H9 (cell line): ENCODE measurements at regions not wholly inside any gene's neighbourhood (a gene's known extent, or its start where the extent isn't known, plus 50 kb on each side); places are given as distances from the start of the nearest gene placed in this dataset.

Experiments
- DNase-seq: peaks from one replicate; pipeline ENCODE4 v3.0.0-alpha.2; 2017
- H2AFZ ChIP-seq: one replicate; pipeline ENCODE4 v1.6.1; 2013; ENCODE audit warnings: mild to moderate bottlenecking, low read length, control low read depth, moderate library complexity
- H2AK5ac ChIP-seq: 2 replicates; pipeline ENCODE4 v1.6.1; 2013; ENCODE audit warnings: low read length, control low read depth, mixed read lengths; ENCODE audit not compliant: insufficient read length
- H2BK120ac ChIP-seq: one replicate; pipeline ENCODE4 v1.6.1; 2013; ENCODE audit warnings: low read depth, mild to moderate bottlenecking, low read length, control low read depth, inconsistent platforms; ENCODE audit not compliant: poor library complexity, severe bottlenecking
- H2BK12ac ChIP-seq: 2 replicates; pipeline ENCODE4 v1.6.1; 2013; ENCODE audit warnings: low read length, control low read depth, mixed read lengths, low read depth; ENCODE audit not compliant: insufficient read length
- H2BK15ac ChIP-seq: 2 replicates; pipeline ENCODE4 v1.6.1; 2013; ENCODE audit warnings: low read depth, low read length, control low read depth
- H2BK20ac ChIP-seq: one replicate; pipeline ENCODE4 v1.6.1; 2013; ENCODE audit warnings: low read depth, mild to moderate bottlenecking, low read length, control low read depth, inconsistent platforms; ENCODE audit not compliant: poor library complexity, severe bottlenecking
- H2BK5ac ChIP-seq: 2 replicates; pipeline ENCODE4 v1.6.1; 2013; ENCODE audit warnings: low read length, control low read depth, mixed read lengths; ENCODE audit not compliant: insufficient read length
- H3K14ac ChIP-seq: 2 replicates; pipeline ENCODE4 v1.6.1; 2013; ENCODE audit warnings: low read length, control low read depth; ENCODE audit not compliant: insufficient read depth
- H3K18ac ChIP-seq: 2 replicates; pipeline ENCODE4 v1.6.1; 2013; ENCODE audit warnings: low read depth, mild to moderate bottlenecking, mixed read lengths, low read length, control low read depth; ENCODE audit not compliant: insufficient read length
- H3K23ac ChIP-seq: 2 replicates; pipeline ENCODE4 v1.6.1; 2013; ENCODE audit warnings: low read length, control low read depth, mixed read lengths, low read depth; ENCODE audit not compliant: insufficient read length
- H3K23me2 ChIP-seq: 2 replicates; pipeline ENCODE4 v1.6.1; 2013; ENCODE audit warnings: low read depth, mild to moderate bottlenecking, mixed read lengths, low read length, control low read depth; ENCODE audit not compliant: insufficient read length, poor library complexity, severe bottlenecking
- H3K27ac ChIP-seq: 2 replicates; pipeline ENCODE4 v1.5.1; 2013; ENCODE audit warnings: low read length, control low read depth, mixed read lengths, low read depth; ENCODE audit not compliant: insufficient read length
- H3K27me3 ChIP-seq: 2 replicates; pipeline ENCODE4 v1.6.1; 2013; ENCODE audit warnings: low read length, control low read depth, inconsistent platforms; ENCODE audit not compliant: insufficient read depth
- H3K4ac ChIP-seq: 2 replicates; pipeline ENCODE4 v1.6.1; 2013; ENCODE audit warnings: low read depth, mild to moderate bottlenecking, control low read depth, inconsistent platforms, low read length, moderate library complexity
- H3K4me1 ChIP-seq: 2 replicates; pipeline ENCODE4 v1.6.1; 2013; ENCODE audit warnings: low read length, control low read depth, inconsistent platforms; ENCODE audit not compliant: insufficient read depth
- H3K4me2 ChIP-seq: 2 replicates; pipeline ENCODE4 v1.6.1; 2013; ENCODE audit warnings: low read length, control low read depth, mixed read lengths; ENCODE audit not compliant: insufficient read length, insufficient read depth
- H3K56ac ChIP-seq: 2 replicates; pipeline ENCODE4 v1.6.1; 2013; ENCODE audit warnings: low read depth, mild to moderate bottlenecking, mixed read lengths, low read length, control low read depth; ENCODE audit not compliant: insufficient read length
- H3K79me1 ChIP-seq: 2 replicates; pipeline ENCODE4 v1.6.1; 2013; ENCODE audit warnings: low read depth, mild to moderate bottlenecking, moderate library complexity, low read length, control low read depth, inconsistent platforms; ENCODE audit not compliant: insufficient read depth, poor library complexity, severe bottlenecking
- H3K79me2 ChIP-seq: 2 replicates; pipeline ENCODE4 v1.6.1; 2013; ENCODE audit warnings: low read length, control low read depth, inconsistent platforms; ENCODE audit not compliant: insufficient read depth
- H3K9ac ChIP-seq: 2 replicates; pipeline ENCODE4 v1.6.1; 2013; ENCODE audit warnings: low read length, control low read depth, mixed read lengths; ENCODE audit not compliant: insufficient read length; ENCODE audit errors: extremely low read depth
- H3K9me3 ChIP-seq: one replicate; pipeline ENCODE4 v1.6.1; 2013; ENCODE audit warnings: low read depth, low read length, inconsistent platforms; ENCODE audit not compliant: control insufficient read depth
- H3T11ph ChIP-seq: one replicate; pipeline ENCODE4 v1.6.1; 2013; ENCODE audit warnings: mild to moderate bottlenecking, low read length, control low read depth, inconsistent platforms
- H4K20me1 ChIP-seq: one replicate; pipeline ENCODE4 v1.6.1; 2013; ENCODE audit not compliant: control insufficient read depth, insufficient read length, insufficient read depth
- H4K5ac ChIP-seq: 2 replicates; pipeline ENCODE4 v1.6.1; 2013; ENCODE audit warnings: low read depth, mild to moderate bottlenecking, mixed read lengths, low read length, control low read depth; ENCODE audit not compliant: insufficient read length
- H4K8ac ChIP-seq: replicated peaks from 2 replicates; pipeline ENCODE4 v1.6.1; 2013; ENCODE audit warnings: low read length, control low read depth, mixed read lengths, low read depth; ENCODE audit not compliant: insufficient read length
- H4K91ac ChIP-seq: 2 replicates; pipeline ENCODE4 v1.6.1; 2013; ENCODE audit warnings: low read depth, mild to moderate bottlenecking, moderate library complexity, mixed read lengths, low read length, control low read depth; ENCODE audit not compliant: insufficient read length
- H3K27ac Mint-ChIP-seq, 3 experiments: 2 replicates in 2 of 3; 3 replicates in 1 of 3; pipeline ENCODE4 v1.8.0; 2020 to 2021; ENCODE audit warnings: mixed read lengths in 3 of 3, mild to moderate bottlenecking in 1 of 3, moderate library complexity in 1 of 3
- H3K27me3 Mint-ChIP-seq: 2 replicates; pipeline ENCODE4 v1.8.0; 2021; ENCODE audit warnings: low read depth, mild to moderate bottlenecking, moderate library complexity, mixed read lengths
- H3K36me3 Mint-ChIP-seq, 3 experiments: 2 replicates in 2 of 3; 3 replicates in 1 of 3; pipeline ENCODE4 v1.8.0; 2020 to 2021; ENCODE audit warnings: low read depth in 3 of 3, mixed read lengths in 3 of 3; ENCODE audit not compliant: insufficient read depth in 1 of 3
- H3K4me1 Mint-ChIP-seq, 2 experiments: 2 replicates each; pipeline ENCODE4 v1.8.0; 2020; ENCODE audit warnings: mixed read lengths in 2 of 2
- H3K4me3 Mint-ChIP-seq, 2 experiments: 2 replicates in 1 of 2; 3 replicates in 1 of 2; pipeline ENCODE4 v1.8.0; 2020 to 2021; ENCODE audit warnings: mild to moderate bottlenecking in 2 of 2, mixed read lengths in 2 of 2, moderate library complexity in 1 of 2
- H3K9me3 Mint-ChIP-seq, 2 experiments: 2 replicates in 1 of 2; 3 replicates in 1 of 2; pipeline ENCODE4 v1.8.0; 2020; ENCODE audit warnings: mild to moderate bottlenecking in 2 of 2, mixed read lengths in 2 of 2, moderate library complexity in 1 of 2
- WGBS: extraction: QIAGEN DNeasy Blood & Tissue Kit; methylation state at CpG from one replicate; pipeline ENCODE4 v1.1.7; 2013; ENCODE audit warnings: missing lambda C conversion rate, low lambda C conversion rate, mixed read lengths; ENCODE audit not compliant: insufficient read length; ENCODE audit errors: extremely low coverage; 5-methylcytosine and 5-hydroxymethylcytosine counted together
- TF ChIP-seq, protein P1 (sequence below): fragments of 200-600 bp; sonication (generic); conservative IDR thresholded peaks from 3 replicates; pipeline ENCODE4 v1.8.0; 2021; ENCODE audit warnings: antibody characterized with exemption, mild to moderate bottlenecking

GRCh38 chr4:158002173-158002572 lies 170.7 kb downstream of the GASK1B start:
- Mint-ChIP-seq H3K27ac (no peak overlapping the region), H3K9me3 (no peaks in the 10 kb centered on the region), H3K27me3 (no peaks in the 10 kb centered on the region), H3K36me3 (no peaks in the 10 kb centered on the region), H3K4me3 (no peak overlapping the region), H3K4me1 (0 out of 4 replicates have a peak, but pooled peaks cover 4% of the 10 kb centered on the region in 2 experiments)
- Histone ChIP-seq H2AFZ (no peak overlapping the region), H3K56ac (no peak overlapping the region), H2BK120ac (no peak overlapping the region), H3T11ph (no peak overlapping the region), H4K91ac (no peak overlapping the region), H3K9me3 (no peaks in the 10 kb centered on the region), H2BK12ac (no peak overlapping the region), H3K14ac (no peak overlapping the region), H2AK5ac (no peak overlapping the region), H3K79me1 (no peaks in the 10 kb centered on the region), H3K4me1 (no peaks in the 10 kb centered on the region), H3K79me2 (no peaks in the 10 kb centered on the region), H2BK20ac (no peak overlapping the region), H3K9ac (no peak overlapping the region), H2BK5ac (no peak overlapping the region), H2BK15ac (no peak overlapping the region), H4K20me1 (no peaks in the 10 kb centered on the region), H3K27me3 (no peaks in the 10 kb centered on the region), H3K18ac (no peak overlapping the region), H3K23me2 (no peaks in the 10 kb centered on the region), H3K4me2 (no peak overlapping the region), H3K27ac (no peak overlapping the region), H3K4ac (no peak overlapping the region), H3K23ac (no peak overlapping the region), H4K8ac (no peak overlapping the region), H4K5ac (no peak overlapping the region)
- no peak for DNase-seq
- no CpG with 5 or more reads among the region's 1 CpG for WGBS
- TF ChIP-seq, protein P1, sequence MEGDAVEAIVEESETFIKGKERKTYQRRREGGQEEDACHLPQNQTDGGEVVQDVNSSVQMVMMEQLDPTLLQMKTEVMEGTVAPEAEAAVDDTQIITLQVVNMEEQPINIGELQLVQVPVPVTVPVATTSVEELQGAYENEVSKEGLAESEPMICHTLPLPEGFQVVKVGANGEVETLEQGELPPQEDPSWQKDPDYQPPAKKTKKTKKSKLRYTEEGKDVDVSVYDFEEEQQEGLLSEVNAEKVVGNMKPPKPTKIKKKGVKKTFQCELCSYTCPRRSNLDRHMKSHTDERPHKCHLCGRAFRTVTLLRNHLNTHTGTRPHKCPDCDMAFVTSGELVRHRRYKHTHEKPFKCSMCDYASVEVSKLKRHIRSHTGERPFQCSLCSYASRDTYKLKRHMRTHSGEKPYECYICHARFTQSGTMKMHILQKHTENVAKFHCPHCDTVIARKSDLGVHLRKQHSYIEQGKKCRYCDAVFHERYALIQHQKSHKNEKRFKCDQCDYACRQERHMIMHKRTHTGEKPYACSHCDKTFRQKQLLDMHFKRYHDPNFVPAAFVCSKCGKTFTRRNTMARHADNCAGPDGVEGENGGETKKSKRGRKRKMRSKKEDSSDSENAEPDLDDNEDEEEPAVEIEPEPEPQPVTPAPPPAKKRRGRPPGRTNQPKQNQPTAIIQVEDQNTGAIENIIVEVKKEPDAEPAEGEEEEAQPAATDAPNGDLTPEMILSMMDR = no peak
